ENCODE measurements at regions not wholly inside any gene's neighbourhood (a gene's known extent, or its start where the extent isn't known, plus 50 kb on each side); places are given as distances from the start of the nearest gene placed in this dataset.

DNA sequence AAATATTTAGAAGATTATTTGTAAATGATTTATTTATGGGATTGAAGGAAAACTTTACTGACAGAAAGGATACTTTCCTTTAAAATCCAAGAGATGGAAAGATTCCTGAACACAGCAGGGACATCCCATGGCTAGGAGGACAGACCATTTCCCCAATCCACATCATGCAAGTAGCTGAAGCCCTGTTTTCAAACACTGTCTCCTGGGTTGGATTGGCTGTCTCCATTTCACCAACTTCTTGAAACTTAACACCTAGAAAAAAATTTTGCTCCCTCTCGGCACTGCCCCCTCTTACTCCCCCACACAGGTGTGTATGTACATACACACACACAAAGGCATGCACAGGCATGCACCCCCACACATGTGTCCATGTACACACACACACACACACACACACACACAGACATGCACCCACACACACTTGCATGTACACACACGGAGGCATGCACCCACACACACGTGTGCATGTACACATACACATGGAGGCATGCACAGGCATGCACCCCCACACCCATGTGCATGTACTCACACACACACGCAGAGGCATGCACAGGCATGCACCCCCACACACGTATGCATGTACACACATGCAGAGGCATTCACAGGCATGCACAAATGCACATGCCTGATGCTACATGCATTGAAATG, 320.0 kb downstream of the CHRM3 start:
- TF ChIP-seq, protein P1, sequence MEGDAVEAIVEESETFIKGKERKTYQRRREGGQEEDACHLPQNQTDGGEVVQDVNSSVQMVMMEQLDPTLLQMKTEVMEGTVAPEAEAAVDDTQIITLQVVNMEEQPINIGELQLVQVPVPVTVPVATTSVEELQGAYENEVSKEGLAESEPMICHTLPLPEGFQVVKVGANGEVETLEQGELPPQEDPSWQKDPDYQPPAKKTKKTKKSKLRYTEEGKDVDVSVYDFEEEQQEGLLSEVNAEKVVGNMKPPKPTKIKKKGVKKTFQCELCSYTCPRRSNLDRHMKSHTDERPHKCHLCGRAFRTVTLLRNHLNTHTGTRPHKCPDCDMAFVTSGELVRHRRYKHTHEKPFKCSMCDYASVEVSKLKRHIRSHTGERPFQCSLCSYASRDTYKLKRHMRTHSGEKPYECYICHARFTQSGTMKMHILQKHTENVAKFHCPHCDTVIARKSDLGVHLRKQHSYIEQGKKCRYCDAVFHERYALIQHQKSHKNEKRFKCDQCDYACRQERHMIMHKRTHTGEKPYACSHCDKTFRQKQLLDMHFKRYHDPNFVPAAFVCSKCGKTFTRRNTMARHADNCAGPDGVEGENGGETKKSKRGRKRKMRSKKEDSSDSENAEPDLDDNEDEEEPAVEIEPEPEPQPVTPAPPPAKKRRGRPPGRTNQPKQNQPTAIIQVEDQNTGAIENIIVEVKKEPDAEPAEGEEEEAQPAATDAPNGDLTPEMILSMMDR (IDR thresholded peaks at IDR 0.05; ENCODE audit: low read length) = no peak
- TF ChIP-seq EZH2 (optimal IDR thresholded peaks at IDR 0.05; ENCODE audit: low read depth, low read length) (no peak), EZH2phosphoT487 (IDR thresholded peaks at IDR 0.05; ENCODE audit: low read length) (no peak)
